ENCODE measurements at regions not wholly inside any gene's neighbourhood (a gene's known extent, or its start where the extent isn't known, plus 50 kb on each side); places are given as distances from the start of the nearest gene placed in this dataset.
"Not testable (repeated sequence)": the region's sequence is repeated elsewhere in the genome, so short reads cannot be mapped to it uniquely, and the experiment has no call there.

GRCh38 chr2:8138923-8139667 lies 542.8 kb upstream of the ID2 start:
- H3K27ac Mint-ChIP-seq = no peak overlapping the region
- H3K4me3 Mint-ChIP-seq = no peak overlapping the region
- no peaks in the 10 kb centered on the region for H3K4me1 Mint-ChIP-seq (ENCODE audit: low read depth)
- H3K9me3 Mint-ChIP-seq (ENCODE audit: low read depth) = no peaks in the 10 kb centered on the region
- no peaks in the 10 kb centered on the region for H3K36me3 Mint-ChIP-seq
- peaks cover 2% of the 10 kb centered on the region for H3K27me3 Mint-ChIP-seq

- H3K27ac Mint-ChIP-seq = peak overlapping the region; percentile 46
- no peaks in the 10 kb centered on the region for H3K9me3 Mint-ChIP-seq (ENCODE audit: low read depth)
- no peaks in the 10 kb centered on the region for H3K36me3 Mint-ChIP-seq
- H3K27me3 Mint-ChIP-seq = peaks cover 2% of the 10 kb centered on the region
- H3K4me3 Mint-ChIP-seq = no peak overlapping the region
- H3K4me1 Mint-ChIP-seq (ENCODE audit: low read depth) = no peaks in the 10 kb centered on the region
These were observed 542.1 kb upstream of the ID2 start for GRCh38 chr2:8139668-8140200.

- no peaks in the 10 kb centered on the region for H3K4me1 Mint-ChIP-seq (ENCODE audit: low read depth)
- no peak overlapping the region for H3K27ac Mint-ChIP-seq
- H3K9me3 Mint-ChIP-seq (ENCODE audit: low read depth) = no peaks in the 10 kb centered on the region
- no peaks in the 10 kb centered on the region for H3K36me3 Mint-ChIP-seq
- no peak overlapping the region for H3K4me3 Mint-ChIP-seq
- H3K27me3 Mint-ChIP-seq = peaks cover 2% of the 10 kb centered on the region
These were observed 540.7 kb upstream of the ID2 start for GRCh38 chr2:8141079-8141707.

- no peak overlapping the region for H3K4me3 Mint-ChIP-seq
- H3K27ac Mint-ChIP-seq = no peak overlapping the region
- H3K9me3 Mint-ChIP-seq (ENCODE audit: low read depth) = no peaks in the 10 kb centered on the region
These were observed 540.1 kb upstream of the ID2 start for GRCh38 chr2:8141780-8142179.

GRCh38 chr2:8142461-8142860 lies 539.4 kb upstream of the ID2 start:
- no peaks in the 10 kb centered on the region for H3K36me3 Mint-ChIP-seq
- H3K27me3 Mint-ChIP-seq = peaks cover 2% of the 10 kb centered on the region
- H3K4me1 Mint-ChIP-seq (ENCODE audit: low read depth) = no peaks in the 10 kb centered on the region
- no peaks in the 10 kb centered on the region for H3K9me3 Mint-ChIP-seq (ENCODE audit: low read depth)
- H3K27ac Mint-ChIP-seq = no peak overlapping the region
- no peak overlapping the region for H3K4me3 Mint-ChIP-seq

More at GRCh38 chr2:8141780-8142179, 540.1 kb upstream of the ID2 start:
- H3K27me3 Mint-ChIP-seq = peaks cover 2% of the 10 kb centered on the region
- no peaks in the 10 kb centered on the region for H3K36me3 Mint-ChIP-seq
- no peaks in the 10 kb centered on the region for H3K4me1 Mint-ChIP-seq (ENCODE audit: low read depth)

GRCh38 chr2:8144131-8144631 lies 537.7 kb upstream of the ID2 start:
- Mint-ChIP-seq H3K27me3 (peaks cover 2% of the 10 kb centered on the region), H3K4me1 (ENCODE audit: low read depth) (no peaks in the 10 kb centered on the region), H3K36me3 (no peaks in the 10 kb centered on the region), H3K27ac (no peak overlapping the region), H3K9me3 (ENCODE audit: low read depth) (no peaks in the 10 kb centered on the region), H3K4me3 (no peak overlapping the region)

- H3K27me3 Mint-ChIP-seq = peaks cover 2% of the 10 kb centered on the region
- no peak overlapping the region for H3K4me3 Mint-ChIP-seq
- no peaks in the 10 kb centered on the region for H3K36me3 Mint-ChIP-seq
- H3K4me1 Mint-ChIP-seq (ENCODE audit: low read depth) = no peaks in the 10 kb centered on the region
- H3K27ac Mint-ChIP-seq = no peak overlapping the region
- no peaks in the 10 kb centered on the region for H3K9me3 Mint-ChIP-seq (ENCODE audit: low read depth)
These were observed 537.1 kb upstream of the ID2 start for GRCh38 chr2:8144785-8145184.

- H3K36me3 Mint-ChIP-seq; H3K27ac Mint-ChIP-seq; H3K27me3 Mint-ChIP-seq; H3K4me1 Mint-ChIP-seq (ENCODE audit: low read depth); H3K4me3 Mint-ChIP-seq; H3K9me3 Mint-ChIP-seq (ENCODE audit: low read depth): not testable (repeated sequence)
These were observed 536.5 kb upstream of the ID2 start for GRCh38 chr2:8145375-8145774.

GRCh38 chr2:8146132-8147005 lies 535.5 kb upstream of the ID2 start:
- no peak overlapping the region for H3K27ac Mint-ChIP-seq
- H3K4me1 Mint-ChIP-seq (ENCODE audit: low read depth) = no peaks in the 10 kb centered on the region
- no peaks in the 10 kb centered on the region for H3K9me3 Mint-ChIP-seq (ENCODE audit: low read depth)
- peaks cover 2% of the 10 kb centered on the region for H3K27me3 Mint-ChIP-seq
- H3K4me3 Mint-ChIP-seq = no peak overlapping the region
- H3K36me3 Mint-ChIP-seq = no peaks in the 10 kb centered on the region

GRCh38 chr2:8148260-8149006 lies 533.4 kb upstream of the ID2 start:
- Mint-ChIP-seq H3K9me3 (ENCODE audit: low read depth) (no peaks in the 10 kb centered on the region), H3K36me3 (no peaks in the 10 kb centered on the region), H3K4me3 (no peak overlapping the region), H3K4me1 (ENCODE audit: low read depth) (peaks cover 10% of the 10 kb centered on the region), H3K27me3 (no peaks in the 10 kb centered on the region), H3K27ac (no peak overlapping the region)

- Mint-ChIP-seq H3K27me3 (no peaks in the 10 kb centered on the region), H3K36me3 (no peaks in the 10 kb centered on the region), H3K9me3 (ENCODE audit: low read depth) (no peaks in the 10 kb centered on the region), H3K4me1 (ENCODE audit: low read depth) (peaks cover 14% of the 10 kb centered on the region), H3K4me3 (no peak overlapping the region), H3K27ac (no peak overlapping the region)
These were observed 532.9 kb upstream of the ID2 start for GRCh38 chr2:8149007-8149405.

- Mint-ChIP-seq H3K9me3 (ENCODE audit: low read depth) (peaks cover under 1% of the 10 kb centered on the region), H3K27ac (no peak overlapping the region), H3K4me1 (ENCODE audit: low read depth) (peaks cover 21% of the 10 kb centered on the region), H3K27me3 (no peaks in the 10 kb centered on the region), H3K36me3 (peaks cover 5% of the 10 kb centered on the region), H3K4me3 (no peak overlapping the region)
These were observed 531.8 kb upstream of the ID2 start for GRCh38 chr2:8149985-8150539.

GRCh38 chr2:8151888-8152287 lies 530.0 kb upstream of the ID2 start:
- no peak overlapping the region for H3K4me3 Mint-ChIP-seq
- H3K36me3 Mint-ChIP-seq = peaks cover 5% of the 10 kb centered on the region
- no peaks in the 10 kb centered on the region for H3K27me3 Mint-ChIP-seq
- H3K27ac Mint-ChIP-seq = no peak overlapping the region
- H3K4me1 Mint-ChIP-seq (ENCODE audit: low read depth) = peaks cover 24% of the 10 kb centered on the region
- peaks cover 3% of the 10 kb centered on the region for H3K9me3 Mint-ChIP-seq (ENCODE audit: low read depth)
